A204.1 (cell line): ENCODE measurements at regions not wholly inside any gene's neighbourhood (a gene's known extent, or its start where the extent isn't known, plus 50 kb on each side); places are given as distances from the start of the nearest gene placed in this dataset.
"Not testable (repeated sequence)": the region's sequence is repeated elsewhere in the genome, so short reads cannot be mapped to it uniquely, and the experiment has no call there.

ENCODE experiments used
- FAIRE-seq: peaks from 2 replicates; lab custom pipeline; 2012; peaks lifted over from hg19 to GRCh38; lab: Jason Lieb, UNC

- no peak for FAIRE-seq
These were observed 66.0 kb downstream of the KBTBD8 start for GRCh38 chr3:67064105-67064504.

DNA sequence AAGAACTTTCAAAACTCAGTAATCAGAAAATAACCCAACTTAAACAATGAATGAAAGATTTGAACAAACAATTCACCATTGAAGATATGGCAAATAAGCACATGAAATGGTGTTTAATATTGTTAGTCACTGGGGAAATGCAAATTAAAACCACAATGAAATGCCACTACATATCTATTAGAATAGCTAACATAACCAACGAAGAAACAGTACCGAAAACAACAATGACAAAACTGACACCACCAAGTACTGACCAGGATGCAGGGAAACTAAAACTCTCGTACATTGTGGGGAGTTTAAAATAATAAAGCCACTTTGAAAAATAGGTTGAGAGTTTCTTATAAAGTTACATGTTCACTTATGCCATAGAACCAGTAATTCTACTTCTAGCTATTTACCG lies 69.1 kb downstream of the KBTBD8 start:
- FAIRE-seq, result no peak

DNA sequence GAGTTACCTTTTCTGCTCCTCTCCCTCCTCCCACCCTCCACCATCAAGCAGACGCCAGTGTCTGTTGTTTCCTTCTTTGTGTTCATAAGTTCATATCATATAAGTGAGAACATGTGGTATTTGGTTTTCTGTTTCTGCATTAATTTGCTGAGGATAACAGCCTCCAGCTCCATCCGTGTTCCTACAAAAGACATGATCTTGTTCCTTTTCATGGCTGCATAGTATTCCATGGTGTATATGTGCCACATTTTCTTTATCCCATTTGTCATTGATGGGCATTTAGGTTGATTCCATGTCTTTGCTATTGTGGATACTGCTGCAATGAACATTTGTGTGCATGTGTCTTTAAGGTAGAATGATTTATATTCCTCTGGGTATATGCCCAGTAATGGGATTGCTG lies 74.5 kb downstream of the KBTBD8 start:
- FAIRE-seq, result not testable (repeated sequence)

- FAIRE-seq, result no peak
These were observed 75.7 kb downstream of the KBTBD8 start for GRCh38 chr3:67073812-67074211.

GRCh38 chr3:67075295-67075694 lies 77.2 kb downstream of the KBTBD8 start:
- FAIRE-seq, result no peak

DNA sequence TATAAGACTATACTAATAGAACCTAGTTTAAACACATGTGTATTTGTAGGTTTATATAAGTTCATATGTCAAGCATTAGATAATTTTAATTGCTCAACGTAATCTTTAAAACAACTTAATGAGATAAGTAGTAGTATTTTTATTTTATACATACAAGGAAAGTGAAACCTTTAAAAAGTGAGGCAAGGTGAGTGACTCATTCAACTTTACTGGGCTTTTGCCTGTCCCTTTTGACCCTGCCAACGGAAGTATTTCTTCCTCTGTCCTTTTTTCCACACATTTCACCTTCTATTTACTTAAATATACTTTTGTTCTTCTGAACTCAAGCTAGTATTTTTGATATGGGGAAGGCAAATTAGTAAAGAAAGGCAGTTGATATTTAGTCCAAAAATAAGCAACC lies 78.5 kb downstream of the KBTBD8 start:
- no peak for FAIRE-seq

DNA sequence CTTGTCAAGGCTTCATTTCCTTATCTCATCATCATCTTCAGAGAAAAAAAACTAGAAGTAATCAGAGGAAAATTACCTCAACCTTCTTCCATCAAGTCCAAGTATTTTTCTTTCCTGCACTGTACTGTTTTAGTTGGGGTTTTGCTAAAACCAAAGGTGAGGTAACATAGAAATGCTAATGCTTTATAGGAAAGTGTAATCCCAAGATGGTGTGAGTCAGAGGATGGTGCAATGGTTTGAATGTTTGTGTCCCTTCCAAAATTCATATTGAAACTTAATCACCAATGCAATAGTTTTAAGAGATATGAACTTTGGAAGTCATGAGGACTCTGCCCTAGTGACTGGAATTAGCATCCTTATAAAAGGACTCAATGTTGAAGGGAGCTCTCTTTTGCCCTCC lies 79.5 kb downstream of the KBTBD8 start:
- FAIRE-seq, result no peak

GRCh38 chr3:67082533-67083024 lies 84.5 kb downstream of the KBTBD8 start:
- FAIRE-seq, result no peak

DNA sequence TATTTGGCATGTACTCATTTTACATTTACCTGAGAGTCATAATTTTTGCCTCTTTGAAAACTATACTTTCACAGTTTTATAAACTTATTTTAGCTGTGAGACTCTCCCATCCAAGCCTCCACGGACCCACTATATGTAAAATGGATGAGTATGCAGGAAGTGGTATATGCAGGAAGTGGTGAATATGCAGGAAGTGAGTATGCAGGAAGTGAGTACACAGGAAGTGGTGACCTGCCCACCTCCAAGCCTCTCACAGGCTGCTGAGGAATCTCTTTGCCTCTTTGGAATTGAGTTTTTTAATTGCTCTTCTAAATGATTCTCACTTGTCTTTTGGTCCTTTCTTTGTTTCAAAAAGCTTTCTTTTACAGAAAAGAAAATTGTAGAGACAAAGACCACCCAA lies 85.2 kb downstream of the KBTBD8 start:
- no peak for FAIRE-seq

- no peak for FAIRE-seq
These were observed 89.7 kb downstream of the KBTBD8 start for GRCh38 chr3:67087788-67088187.

DNA sequence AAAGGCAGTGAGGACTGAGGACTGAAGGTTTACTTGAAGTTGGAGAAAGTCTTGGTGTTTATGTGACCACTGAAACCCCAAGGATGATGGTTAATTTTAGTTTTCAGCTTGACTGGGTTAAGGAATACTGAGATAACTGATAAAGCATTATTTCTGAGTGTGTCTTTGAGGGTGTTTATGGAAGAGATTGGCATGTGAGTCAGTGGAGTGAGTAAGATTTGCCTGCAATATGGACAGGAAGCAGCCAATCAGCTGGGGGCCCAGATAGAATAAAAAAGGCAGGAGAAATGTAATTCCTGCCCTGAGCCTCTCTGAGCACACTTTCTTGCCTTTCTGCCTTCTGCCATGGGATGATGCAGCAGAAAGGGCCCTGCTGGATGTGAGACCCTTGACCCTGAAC lies 92.4 kb downstream of the KBTBD8 start:
- no peak for FAIRE-seq

DNA sequence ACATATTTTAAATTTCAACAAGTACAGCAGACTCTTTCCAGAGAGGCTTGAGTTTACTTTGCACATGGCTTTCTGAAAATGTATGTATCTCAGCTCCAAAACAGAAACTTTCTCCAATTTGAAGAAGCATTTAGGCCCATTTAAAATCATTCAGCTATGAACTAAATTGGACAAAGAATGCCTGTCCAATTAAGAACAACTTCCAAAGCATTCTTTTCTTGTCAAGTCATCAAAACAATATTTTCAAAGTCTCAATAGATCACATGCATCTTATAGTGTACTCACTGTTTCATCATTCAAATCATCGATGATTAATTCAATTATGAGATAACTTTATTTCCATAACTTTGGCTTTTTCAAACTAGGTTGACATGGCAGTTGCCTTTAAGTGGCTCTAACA lies 95.2 kb downstream of the KBTBD8 start:
- no peak for FAIRE-seq

DNA sequence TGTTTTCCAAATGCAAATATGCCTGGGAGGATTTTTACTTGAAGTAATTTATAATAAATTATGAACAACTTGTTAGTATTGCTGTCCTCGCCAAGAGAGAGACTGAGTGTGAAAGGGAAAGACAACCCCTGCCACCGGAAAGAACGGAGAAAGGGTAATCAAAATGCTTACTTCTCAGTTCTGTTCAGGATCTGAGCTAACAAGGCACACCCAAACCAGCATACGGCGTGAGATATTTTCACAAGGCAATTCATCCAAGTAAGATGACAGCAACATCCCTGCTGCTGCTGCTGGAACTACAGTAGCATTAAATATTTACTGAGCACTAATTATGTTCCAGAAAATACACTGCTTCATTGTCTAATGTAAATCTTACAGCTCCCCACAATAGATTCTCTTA lies 96.1 kb downstream of the KBTBD8 start:
- FAIRE-seq, result no peak

DNA sequence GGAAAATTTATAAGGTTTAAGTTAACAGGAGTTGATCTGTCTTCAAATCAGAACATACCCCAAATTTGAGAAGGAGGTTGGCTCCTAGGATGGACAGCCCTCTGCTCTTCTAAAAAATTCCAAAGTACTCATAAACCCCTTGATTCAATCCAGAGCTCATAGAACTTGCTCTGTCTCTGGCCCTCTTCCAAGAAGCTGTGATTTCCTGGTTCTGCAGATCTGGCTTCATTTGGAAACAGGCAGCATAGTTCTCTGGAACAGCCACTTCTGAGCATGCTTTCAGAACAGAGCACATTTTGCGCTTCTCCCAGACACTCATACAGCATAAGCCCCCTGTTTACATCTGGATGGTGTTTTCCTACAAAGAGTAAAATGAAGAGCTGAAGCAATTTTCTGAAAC lies 96.7 kb downstream of the KBTBD8 start:
- no peak for FAIRE-seq

DNA sequence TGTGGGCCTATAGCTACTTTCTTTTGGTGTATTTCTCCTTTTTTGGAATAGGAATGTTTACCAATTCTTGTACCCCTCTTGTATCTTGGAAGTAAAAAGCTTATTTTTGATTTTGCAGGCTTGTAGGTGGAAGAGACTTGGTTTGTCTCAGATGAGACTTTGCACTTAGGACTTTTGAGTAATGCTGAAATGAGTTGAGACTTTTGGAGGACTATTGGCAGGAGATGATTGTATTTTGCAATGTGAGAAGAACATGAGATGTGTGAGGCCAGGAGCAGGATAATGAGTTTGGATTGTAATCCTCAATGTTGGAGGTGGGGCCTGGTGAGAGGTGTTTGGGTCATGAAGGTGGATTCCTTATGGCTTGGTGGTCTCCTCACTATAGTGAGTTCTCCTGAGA lies 106.3 kb downstream of the KBTBD8 start:
- no peak for FAIRE-seq

GRCh38 chr3:67106874-67107273 lies 108.8 kb downstream of the KBTBD8 start:
- FAIRE-seq, result no peak

GRCh38 chr3:67109651-67110204 lies 111.6 kb downstream of the KBTBD8 start:
- FAIRE-seq, result peak; percentile 70

DNA sequence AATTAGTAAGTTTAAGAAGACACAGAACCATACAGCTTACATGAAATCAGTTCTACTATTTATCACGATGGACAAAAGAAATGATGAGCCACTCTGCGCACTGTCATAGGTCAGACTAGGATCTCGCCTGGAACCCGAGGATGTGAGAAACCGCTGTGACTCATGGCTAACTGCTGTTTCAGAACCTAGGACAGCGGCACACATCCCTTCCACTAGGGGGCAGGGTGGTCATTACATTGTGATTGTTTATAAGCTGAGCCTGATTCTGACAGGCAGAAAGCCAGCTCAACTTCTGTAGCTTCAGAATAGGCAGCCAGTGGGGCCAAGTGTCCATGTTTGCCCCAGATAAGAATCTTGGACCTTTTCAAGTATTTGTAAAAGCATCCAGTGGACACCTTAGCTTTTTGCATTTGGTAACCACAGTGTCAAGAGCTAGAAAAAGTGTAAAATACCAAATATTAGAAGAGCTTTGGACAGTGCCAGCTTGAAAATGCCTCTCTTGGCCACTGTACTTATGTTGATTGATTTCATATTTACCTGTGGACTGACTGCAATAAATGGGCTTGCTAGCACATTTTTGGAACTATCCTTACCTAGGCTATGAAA lies 115.8 kb downstream of the KBTBD8 start:
- no peak for FAIRE-seq

DNA sequence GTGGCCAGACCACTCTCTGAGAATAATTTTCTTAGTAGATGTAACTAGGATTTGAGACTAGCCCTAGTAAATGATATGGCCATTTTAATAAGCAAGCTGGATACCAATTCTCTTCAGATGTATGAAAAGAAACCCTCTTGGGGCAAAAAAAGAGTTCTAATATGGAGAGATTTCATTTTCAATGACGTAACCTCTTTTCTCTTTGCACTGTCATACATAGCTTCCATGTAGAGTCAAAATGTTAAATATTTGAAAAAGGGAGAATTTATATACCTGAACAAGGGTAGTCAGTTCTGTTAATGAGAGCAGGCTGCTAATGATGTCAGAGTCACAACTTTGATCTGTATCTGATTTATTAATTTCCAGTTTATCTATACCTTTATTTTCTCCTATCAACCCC lies 120.0 kb downstream of the KBTBD8 start:
- no peak for FAIRE-seq

DNA sequence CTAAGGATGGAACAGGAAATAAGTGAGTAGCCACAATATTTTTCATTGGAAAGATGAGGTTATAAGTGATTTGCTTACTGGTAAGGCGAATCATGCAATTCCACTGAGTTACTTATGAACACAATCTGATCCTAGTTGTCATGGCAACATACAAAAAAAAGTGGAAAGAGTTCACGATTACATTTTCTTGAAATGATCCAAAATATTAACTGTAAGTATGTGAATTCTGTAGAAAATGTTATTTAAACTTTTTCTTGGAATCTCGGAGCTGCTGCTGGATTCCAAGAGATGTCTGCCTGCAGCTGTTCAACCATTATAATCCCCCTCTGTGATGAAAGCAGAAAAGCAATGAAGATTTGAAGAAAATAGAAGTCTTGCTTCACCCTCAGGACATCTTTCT lies 120.5 kb downstream of the KBTBD8 start:
- no peak for FAIRE-seq

GRCh38 chr3:67123914-67124313 lies 125.8 kb downstream of the KBTBD8 start:
- FAIRE-seq, result no peak

DNA sequence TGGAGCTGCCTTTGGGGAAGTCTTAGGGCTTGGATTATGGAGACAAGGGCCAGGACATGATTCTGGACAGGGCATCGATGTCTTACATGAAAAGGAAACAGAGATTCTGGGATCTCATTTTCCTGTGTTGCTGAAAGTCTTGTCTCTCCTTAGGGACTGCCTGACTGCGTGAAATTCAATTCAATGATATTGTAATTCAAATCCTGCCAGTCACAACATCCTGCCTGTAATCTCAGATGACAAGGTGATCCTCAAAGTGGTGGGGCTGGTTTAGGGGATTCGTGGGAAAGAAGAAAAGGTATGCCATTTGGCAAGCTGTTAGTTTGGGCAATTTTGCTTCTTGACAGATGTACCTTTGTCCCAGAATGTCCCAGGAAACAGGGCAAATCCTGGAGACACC lies 129.1 kb downstream of the KBTBD8 start:
- FAIRE-seq, result no peak

GRCh38 chr3:67142432-67142831 lies 144.3 kb downstream of the KBTBD8 start:
- no peak for FAIRE-seq

DNA sequence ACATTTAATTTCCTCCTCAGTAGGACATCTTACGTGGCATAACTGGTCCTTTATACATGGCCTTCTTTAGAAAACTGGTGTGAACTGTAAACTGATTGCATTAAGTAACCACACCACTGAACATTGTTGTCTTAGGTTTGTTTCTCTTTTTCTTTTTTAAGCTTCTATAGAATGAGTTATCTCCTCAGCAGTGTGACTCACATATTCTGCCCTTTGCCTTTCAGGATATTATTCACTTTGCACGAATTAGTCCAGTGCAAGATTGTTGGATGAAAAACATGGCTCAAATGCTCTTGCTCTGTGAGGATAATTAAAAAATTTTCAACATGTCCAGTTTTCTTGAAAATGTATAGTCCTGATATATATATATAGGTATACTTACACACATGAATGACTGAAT lies 147.6 kb downstream of the KBTBD8 start:
- no peak for FAIRE-seq

- FAIRE-seq, result no peak
These were observed 156.3 kb downstream of the KBTBD8 start for GRCh38 chr3:67154429-67154828.
